Lower leg skin (tissue), 4 donors: ENCODE measurements at regions not wholly inside any gene's neighbourhood (a gene's known extent, or its start where the extent isn't known, plus 50 kb on each side); places are given as distances from the start of the nearest gene placed in this dataset.

ENCODE experiments used
- DNase-seq, 2 donors: peaks; one replicate each; pipeline ENCODE4 v3.0.0-alpha.2; 2019; ENCODE audit warnings: low spot score in 2 of 2
- H3K4me3 ChIP-seq: fragments of 200-600 bp; sonication (generic); 2 replicates; pipeline ENCODE4 v1.5.1; 2017; ENCODE audit warnings: mild to moderate bottlenecking, low read depth; ENCODE audit not compliant: poor library complexity, severe bottlenecking
- CTCF ChIP-seq, 3 donors: fragments of 450-650 bp; IDR thresholded peaks; one replicate each; pipeline ENCODE4 v1.5.1; 2016; ENCODE audit warnings: antibody characterized with exemption in 3 of 3, mild to moderate bottlenecking in 3 of 3, moderate library complexity in 2 of 3
- POLR2A ChIP-seq, 2 donors: fragments of 450-650 bp; IDR thresholded peaks; one replicate each; pipeline ENCODE4 v1.6.1; 2016 to 2017; ENCODE audit warnings: antibody characterized with exemption in 2 of 2, mild to moderate bottlenecking in 1 of 2, moderate library complexity in 1 of 2
- WGBS, 2 donors: methylation state at CpG; one replicate each; pipeline ENCODE4 v1.1.5; 2018; 5-methylcytosine and 5-hydroxymethylcytosine counted together
- intact Hi-C: fragments of 100-400 bp; cut with DNase I; formaldehyde crosslinking; loops from one replicate; pipeline ENCODE4 v1.15.0; 2023; ENCODE audit warnings: low total_unique reads

- 60% methylated on average over 2 of the region's 2 CpGs; no CpG with 5 or more reads in 1 of the 2 donors for WGBS, 2 donors
- DNase-seq, result no peak
- TF ChIP-seq POLR2A (IDR thresholded peaks at IDR 0.05) (no peak), CTCF (IDR thresholded peaks at IDR 0.05) (no peak)
- no peak overlapping the region for H3K4me3 ChIP-seq
- intact Hi-C loops, result no loop called here
These were observed 256.7 kb upstream of the RBMY1B start for GRCh38 chrY:21254476-21254875.

- DNase-seq, result no peak
- no peak overlapping the region for H3K4me3 ChIP-seq
- intact Hi-C loops, result no loop called here
- TF ChIP-seq POLR2A (IDR thresholded peaks at IDR 0.05) (no peak), CTCF (IDR thresholded peaks at IDR 0.05) (no peak)
These were observed 254.3 kb upstream of the RBMY1B start for GRCh38 chrY:21256820-21257219.

- TF ChIP-seq POLR2A (IDR thresholded peaks at IDR 0.05) (no peak), CTCF (IDR thresholded peaks at IDR 0.05) (no peak)
- DNase-seq, result no peak
- WGBS, 2 donors, result 60% methylated on average over 1 of the region's 1 CpG; no CpG with 5 or more reads in 1 of the 2 donors
- intact Hi-C loops, result no loop called here
- no peak overlapping the region for H3K4me3 ChIP-seq
These were observed 251.4 kb upstream of the RBMY1B start for GRCh38 chrY:21259707-21260106.

- intact Hi-C loops, result no loop called here
- no peak for DNase-seq
- TF ChIP-seq POLR2A (IDR thresholded peaks at IDR 0.05) (no peak), CTCF (IDR thresholded peaks at IDR 0.05) (no peak)
- no peak overlapping the region for H3K4me3 ChIP-seq
- WGBS, 2 donors, result 49% methylated on average over 4 of the region's 4 CpGs; no CpG with 5 or more reads in 1 of the 2 donors
These were observed 250.8 kb upstream of the RBMY1B start for GRCh38 chrY:21260325-21260724.

GRCh38 chrY:21261158-21261557 is 250.0 kb upstream of the RBMY1B start:
- intact Hi-C loops, result no loop called here
- H3K4me3 ChIP-seq, result no peak overlapping the region
- DNase-seq, result no peak
- TF ChIP-seq CTCF (IDR thresholded peaks at IDR 0.05) (no peak), POLR2A (IDR thresholded peaks at IDR 0.05) (no peak)
- 77% methylated on average over 4 of the region's 4 CpGs; no CpG with 5 or more reads in 1 of the 2 donors for WGBS, 2 donors

GRCh38 chrY:21266751-21267150 is 244.4 kb upstream of the RBMY1B start:
- no peak for DNase-seq
- intact Hi-C loops, result no loop called here
- no peak overlapping the region for H3K4me3 ChIP-seq
- no peak for TF ChIP-seq POLR2A (IDR thresholded peaks at IDR 0.05)
- TF ChIP-seq CTCF (IDR thresholded peaks at IDR 0.05), result no peak
